Tibial nerve (tissue), 4 donors: ENCODE measurements at regions not wholly inside any gene's neighbourhood (a gene's known extent, or its start where the extent isn't known, plus 50 kb on each side); places are given as distances from the start of the nearest gene placed in this dataset.

Source experiments
- DNase-seq, 2 donors: peaks; one replicate each; pipeline ENCODE4 v3.0.0-alpha.2; 2019; ENCODE audit warnings: low spot score in 2 of 2
- H3K27ac ChIP-seq, 4 donors: fragments of 200-600 bp; sonication (generic) in 3 of 4; one replicate each; pipeline ENCODE4 v1.5.1; 2017 to 2019; ENCODE audit warnings: mild to moderate bottlenecking in 1 of 4
- H3K27me3 ChIP-seq, 2 donors: fragments of 200-600 bp; sonication (generic) in 1 of 2; one replicate each; pipeline versions ENCODE4 v1.5.1 to v1.6.0; 2017 to 2019
- H3K36me3 ChIP-seq, 3 donors: fragments of 200-600 bp; sonication (generic); one replicate each; pipeline ENCODE4 v1.5.1; 2018 to 2019
- H3K4me1 ChIP-seq, 4 donors: fragments of 200-600 bp; sonication (generic) in 3 of 4; one replicate each; pipeline ENCODE4 v1.5.1; 2017 to 2019
- H3K4me3 ChIP-seq, 4 donors: fragments of 200-600 bp; sonication (generic) in 3 of 4; one replicate each; pipeline ENCODE4 v1.5.1; 2017 to 2019; ENCODE audit warnings: mild to moderate bottlenecking in 1 of 4, moderate library complexity in 1 of 4
- H3K9me3 ChIP-seq, 4 donors: fragments of 200-600 bp; sonication (generic) in 3 of 4; one replicate each; pipeline ENCODE4 v1.5.1; 2017 to 2019
- EP300 ChIP-seq, 2 donors: sonication (generic); formaldehyde crosslinking; IDR thresholded peaks; one replicate each; pipeline ENCODE4 v1.6.1; 2017; ENCODE audit warnings: antibody characterized with exemption in 2 of 2, mild to moderate bottlenecking in 1 of 2
- POLR2A ChIP-seq, 2 donors: fragments of 450-650 bp; IDR thresholded peaks; one replicate each; pipeline ENCODE4 v1.6.1; 2017; ENCODE audit warnings: antibody characterized with exemption in 2 of 2, mild to moderate bottlenecking in 2 of 2, moderate library complexity in 2 of 2
- WGBS, 2 donors: methylation state at CpG; one replicate each; pipeline ENCODE4 v1.1.5; 2018; 5-methylcytosine and 5-hydroxymethylcytosine counted together
- TF ChIP-seq, protein P1 (sequence below), 5 experiments: fragments of 200-600 bp in 3 of 5; fragments of 450-650 bp in 2 of 5; sonication (generic) in 3 of 5; IDR thresholded peaks; one replicate each; pipeline ENCODE4 v1.5.1; 2016 to 2019; ENCODE audit warnings: antibody characterized with exemption in 5 of 5, mild to moderate bottlenecking in 3 of 5, moderate library complexity in 2 of 5

DNA sequence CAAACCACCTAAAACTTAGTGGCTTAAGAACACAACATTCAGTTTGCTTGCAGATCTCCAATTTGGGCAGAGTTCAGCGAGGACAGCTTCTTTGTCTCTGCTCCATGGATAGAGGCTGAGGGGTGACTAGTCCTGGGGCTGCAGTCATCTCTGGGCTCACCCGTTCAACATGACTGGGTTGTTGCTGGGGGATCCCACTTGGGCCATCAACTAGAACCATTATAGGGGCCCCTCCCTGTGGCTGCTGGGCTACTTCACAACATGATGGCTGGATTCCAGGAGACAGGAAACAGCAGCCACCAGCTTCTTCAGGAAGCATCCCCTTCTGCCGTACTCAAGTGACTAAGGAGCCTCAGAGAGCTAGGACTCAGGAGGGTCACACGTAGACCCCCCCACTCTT lies 140.9 kb downstream of the RHOU start:
- Histone ChIP-seq H3K4me3 (no peak overlapping the region), H3K27ac (no peak overlapping the region), H3K27me3 (no peaks in the 10 kb centered on the region), H3K4me1 (peaks cover 0 to 19% (median 0%) of the 10 kb centered on the region in 4 donors), H3K36me3 (no peaks in the 10 kb centered on the region), H3K9me3 (no peaks in the 10 kb centered on the region)
- WGBS, 2 donors = 60 to 76% methylated on average over 4 of the region's 4 CpGs
- TF ChIP-seq EP300 (IDR thresholded peaks at IDR 0.05) (no peak), POLR2A (IDR thresholded peaks at IDR 0.05) (no peak)
- TF ChIP-seq, protein P1, sequence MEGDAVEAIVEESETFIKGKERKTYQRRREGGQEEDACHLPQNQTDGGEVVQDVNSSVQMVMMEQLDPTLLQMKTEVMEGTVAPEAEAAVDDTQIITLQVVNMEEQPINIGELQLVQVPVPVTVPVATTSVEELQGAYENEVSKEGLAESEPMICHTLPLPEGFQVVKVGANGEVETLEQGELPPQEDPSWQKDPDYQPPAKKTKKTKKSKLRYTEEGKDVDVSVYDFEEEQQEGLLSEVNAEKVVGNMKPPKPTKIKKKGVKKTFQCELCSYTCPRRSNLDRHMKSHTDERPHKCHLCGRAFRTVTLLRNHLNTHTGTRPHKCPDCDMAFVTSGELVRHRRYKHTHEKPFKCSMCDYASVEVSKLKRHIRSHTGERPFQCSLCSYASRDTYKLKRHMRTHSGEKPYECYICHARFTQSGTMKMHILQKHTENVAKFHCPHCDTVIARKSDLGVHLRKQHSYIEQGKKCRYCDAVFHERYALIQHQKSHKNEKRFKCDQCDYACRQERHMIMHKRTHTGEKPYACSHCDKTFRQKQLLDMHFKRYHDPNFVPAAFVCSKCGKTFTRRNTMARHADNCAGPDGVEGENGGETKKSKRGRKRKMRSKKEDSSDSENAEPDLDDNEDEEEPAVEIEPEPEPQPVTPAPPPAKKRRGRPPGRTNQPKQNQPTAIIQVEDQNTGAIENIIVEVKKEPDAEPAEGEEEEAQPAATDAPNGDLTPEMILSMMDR (IDR thresholded peaks at IDR 0.05) = no peak
- no peak for DNase-seq

DNA sequence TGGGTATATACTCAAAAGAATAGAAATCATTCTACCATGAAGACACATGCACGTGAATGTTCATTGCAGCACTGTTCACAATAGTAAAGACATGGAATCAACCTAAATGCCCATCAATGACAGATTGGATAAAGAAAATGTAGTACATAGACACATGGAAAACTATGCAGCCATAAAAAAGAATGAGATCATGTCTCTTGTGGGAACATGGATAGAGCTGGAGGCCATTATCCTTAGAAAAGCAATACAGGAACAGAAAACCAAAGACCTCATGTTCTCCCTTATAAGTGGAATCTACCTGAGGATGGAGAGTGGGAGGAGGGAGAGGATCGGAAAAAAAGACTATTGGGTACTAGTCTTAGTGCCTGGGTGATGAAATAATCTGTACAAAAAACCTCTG lies 143.9 kb downstream of the RHOU start:
- Histone ChIP-seq H3K4me1 (peaks cover 0 to 12% (median 0%) of the 10 kb centered on the region in 4 donors), H3K27ac (no peak overlapping the region), H3K9me3 (no peaks in the 10 kb centered on the region), H3K27me3 (no peaks in the 10 kb centered on the region), H3K4me3 (no peak overlapping the region), H3K36me3 (no peaks in the 10 kb centered on the region)
- DNase-seq = no peak
- WGBS, 2 donors = 93 to 97% methylated on average over 2 of the region's 2 CpGs
- TF ChIP-seq, protein P1 (IDR thresholded peaks at IDR 0.05) = no peak
- TF ChIP-seq EP300 (IDR thresholded peaks at IDR 0.05) (no peak), POLR2A (IDR thresholded peaks at IDR 0.05) (no peak)

DNA sequence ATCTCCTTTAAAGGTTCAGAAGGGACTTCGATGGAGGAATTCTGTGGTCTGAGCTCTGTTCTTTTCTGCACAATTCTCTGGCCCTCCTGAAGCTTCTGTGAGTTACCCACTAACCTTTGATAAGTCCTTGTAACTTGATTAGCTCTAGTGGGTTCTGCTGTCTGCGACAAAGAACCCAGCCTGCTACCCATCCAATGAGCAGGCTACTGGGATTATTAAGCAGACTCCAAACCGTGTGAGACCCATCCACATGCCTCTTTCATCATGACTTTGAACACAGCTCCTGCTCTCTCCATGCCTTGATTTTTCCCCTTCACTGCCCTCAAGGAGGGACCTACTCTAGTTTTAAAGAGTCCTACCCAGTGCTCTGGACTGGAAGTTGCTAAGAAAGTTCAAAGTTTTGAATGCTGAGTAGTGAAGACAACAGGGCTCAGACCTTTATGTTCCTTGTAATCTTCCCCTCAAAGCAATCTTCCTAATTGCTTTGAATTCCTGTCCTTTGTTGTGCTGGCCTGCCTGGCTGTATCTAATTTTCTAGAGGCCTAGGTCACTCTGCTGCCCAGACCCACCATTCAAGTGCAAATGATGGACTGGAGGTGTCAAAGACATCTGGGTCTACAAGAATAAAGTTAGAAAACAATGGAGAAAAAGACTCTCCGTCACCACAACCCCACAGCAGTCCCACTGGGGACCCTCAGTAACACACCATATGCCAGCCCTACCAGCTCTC lies 146.9 kb downstream of the RHOU start:
- no peaks in the 10 kb centered on the region for H3K9me3 ChIP-seq
- no peaks in the 10 kb centered on the region for H3K27me3 ChIP-seq
- DNase-seq = no peak
- H3K4me3 ChIP-seq = no peak overlapping the region
- WGBS, 2 donors = 85 to 88% methylated on average over 4 of the region's 4 CpGs
- no peaks in the 10 kb centered on the region for H3K36me3 ChIP-seq
- H3K4me1 ChIP-seq = no peaks in the 10 kb centered on the region
- TF ChIP-seq POLR2A (IDR thresholded peaks at IDR 0.05) (no peak), EP300 (IDR thresholded peaks at IDR 0.05) (no peak)
- TF ChIP-seq, protein P1 (IDR thresholded peaks at IDR 0.05) = no peak
- H3K27ac ChIP-seq = no peak overlapping the region

DNA sequence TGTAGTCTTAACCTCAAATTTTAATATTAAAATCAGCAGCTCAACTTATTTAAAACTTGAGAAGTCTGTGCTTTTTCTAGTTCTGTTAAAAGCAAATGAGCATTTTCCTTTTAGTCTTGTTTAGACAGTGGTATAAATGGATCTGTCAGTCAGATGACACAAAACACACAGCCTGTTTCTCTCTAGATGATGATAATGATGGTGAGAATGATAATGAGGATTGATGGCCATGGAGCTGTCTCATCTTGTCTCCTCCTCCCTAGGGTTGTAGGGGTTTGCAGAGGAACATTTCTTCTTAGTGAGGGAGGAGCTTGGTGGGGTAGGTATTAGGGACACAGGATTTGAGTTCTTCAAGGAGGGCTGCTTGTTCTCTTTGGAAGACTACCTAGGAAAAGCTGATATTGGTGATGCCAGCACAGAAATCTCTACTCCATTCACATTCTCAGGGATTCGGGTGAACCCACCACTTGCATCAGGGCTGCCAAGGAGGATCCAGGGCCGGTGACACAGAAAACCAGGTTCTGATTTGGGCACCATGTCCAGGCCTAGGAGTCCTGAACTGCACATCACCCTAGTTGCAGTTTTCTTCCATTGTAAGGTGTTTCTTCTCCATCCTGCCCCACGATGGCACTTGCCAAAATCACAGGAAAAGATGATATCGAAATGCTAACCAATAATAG lies 147.6 kb downstream of the RHOU start:
- Histone ChIP-seq H3K4me3 (no peak overlapping the region), H3K9me3 (no peaks in the 10 kb centered on the region), H3K4me1 (no peaks in the 10 kb centered on the region), H3K27me3 (no peaks in the 10 kb centered on the region), H3K27ac (no peak overlapping the region), H3K36me3 (no peaks in the 10 kb centered on the region)
- no peak for DNase-seq
- 86 to 95% methylated on average over 4 of the region's 4 CpGs for WGBS, 2 donors
- no peak for TF ChIP-seq POLR2A (IDR thresholded peaks at IDR 0.05)
- TF ChIP-seq, protein P1 (IDR thresholded peaks at IDR 0.05) = no peak
- TF ChIP-seq EP300 (IDR thresholded peaks at IDR 0.05) = no peak

DNA sequence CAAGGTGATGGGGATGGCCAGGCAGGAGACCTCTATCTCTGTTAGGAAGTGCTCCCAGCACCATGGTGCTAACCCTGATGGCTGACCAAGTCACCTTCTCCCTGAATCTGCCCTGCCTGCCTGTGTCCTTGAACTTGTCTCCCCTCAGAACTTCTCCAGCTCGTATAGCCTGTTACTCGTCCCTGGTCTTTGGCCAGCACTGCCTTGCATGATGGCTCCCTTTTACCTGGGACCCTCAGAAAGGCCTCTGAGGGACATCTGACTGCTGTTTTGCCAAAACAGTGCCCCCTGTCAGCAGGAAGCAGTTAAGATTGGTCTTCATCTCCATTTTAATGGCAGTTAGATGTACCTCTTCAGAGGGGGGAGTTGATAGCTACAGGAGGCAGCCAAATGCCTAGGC lies 148.3 kb downstream of the RHOU start:
- no peaks in the 10 kb centered on the region for H3K9me3 ChIP-seq
- WGBS, 2 donors = 98 to 100% methylated on average over 2 of the region's 2 CpGs

More for the DNA sequence above, 148.3 kb downstream of the RHOU start:
- Histone ChIP-seq H3K4me3 (no peak overlapping the region), H3K36me3 (no peaks in the 10 kb centered on the region), H3K27me3 (no peaks in the 10 kb centered on the region), H3K27ac (no peak overlapping the region), H3K4me1 (no peaks in the 10 kb centered on the region)
- TF ChIP-seq, protein P1 (IDR thresholded peaks at IDR 0.05) = no peak
- TF ChIP-seq EP300 (IDR thresholded peaks at IDR 0.05) (no peak), POLR2A (IDR thresholded peaks at IDR 0.05) (no peak)
- no peak for DNase-seq
